Kidney capillary endothelial cell (primary cell): ENCODE measurements at regions not wholly inside any gene's neighbourhood (a gene's known extent, or its start where the extent isn't known, plus 50 kb on each side); places are given as distances from the start of the nearest gene placed in this dataset.

Experiments
- DNase-seq: peaks from one replicate; pipeline ENCODE4 v3.0.0-alpha.2; 2018; ENCODE audit warnings: low spot score

DNA sequence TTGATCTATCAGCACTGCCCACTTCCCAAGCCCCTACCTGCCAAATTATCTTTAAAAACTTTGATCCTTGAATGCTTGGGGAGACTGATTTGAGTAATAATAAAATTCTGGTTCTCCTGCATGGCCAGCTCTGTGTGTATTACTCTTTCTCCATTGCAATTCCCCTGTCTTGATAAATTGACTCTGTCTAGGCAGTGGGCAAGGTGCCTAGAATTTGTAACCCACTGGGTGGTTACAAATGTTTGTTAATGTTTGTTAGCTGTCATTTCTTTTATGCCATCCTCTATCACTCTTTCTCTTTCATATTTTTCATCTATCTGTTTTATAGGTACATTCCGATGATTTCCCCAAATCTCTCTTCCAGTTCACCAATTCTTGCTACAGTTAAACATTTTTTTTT lies 694.1 kb downstream of the TYW1 start:
- DNase-seq: no peak

GRCh38 chr7:67692425-67692824 lies 695.8 kb downstream of the TYW1 start:
- no peak for DNase-seq

DNA sequence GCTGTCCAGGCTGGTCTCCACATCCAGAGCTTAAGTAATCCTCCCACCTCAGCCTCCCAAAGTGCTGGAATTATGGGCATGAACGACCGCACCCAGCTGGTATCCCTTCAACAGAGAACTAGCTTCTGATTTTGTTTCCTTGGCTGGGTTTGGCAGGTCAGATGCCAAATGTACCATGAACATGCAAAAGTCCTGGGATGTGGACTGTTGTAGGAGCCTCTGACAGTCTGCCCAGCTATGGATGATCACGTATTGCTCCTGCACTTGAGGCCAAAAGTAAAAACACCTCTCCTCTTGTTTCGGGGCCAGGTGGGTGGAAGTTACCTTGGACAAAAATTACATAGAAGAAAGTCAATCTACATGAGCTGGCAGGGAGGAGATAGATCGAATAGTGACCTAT lies 699.5 kb downstream of the TYW1 start:
- DNase-seq: no peak

GRCh38 chr7:67696878-67697277 lies 700.2 kb downstream of the TYW1 start:
- no peak for DNase-seq

- DNase-seq: no peak
These were observed 701.7 kb downstream of the TYW1 start for GRCh38 chr7:67698354-67698753.

- no peak for DNase-seq
These were observed 709.2 kb downstream of the TYW1 start for GRCh38 chr7:67705850-67706249.

DNA sequence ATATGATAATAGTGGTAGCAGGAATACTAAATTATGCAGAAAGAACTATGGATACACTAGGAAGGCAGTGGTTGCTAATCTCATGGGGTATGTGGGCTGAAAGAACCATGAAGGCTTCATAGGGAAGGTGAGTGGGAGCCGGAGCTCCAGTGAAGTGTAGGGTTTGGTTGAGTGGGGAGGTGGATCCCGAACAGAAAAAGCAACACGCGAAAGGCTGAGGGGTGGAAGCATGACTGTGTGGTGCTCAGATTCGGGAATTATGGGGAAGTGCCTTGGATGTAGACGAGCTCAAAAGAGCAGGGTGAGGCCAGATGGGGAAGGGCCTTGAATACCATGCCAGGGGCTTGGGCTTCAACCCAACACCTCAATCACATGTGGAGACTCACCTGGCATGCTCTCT lies 715.1 kb downstream of the TYW1 start:
- no peak for DNase-seq

DNA sequence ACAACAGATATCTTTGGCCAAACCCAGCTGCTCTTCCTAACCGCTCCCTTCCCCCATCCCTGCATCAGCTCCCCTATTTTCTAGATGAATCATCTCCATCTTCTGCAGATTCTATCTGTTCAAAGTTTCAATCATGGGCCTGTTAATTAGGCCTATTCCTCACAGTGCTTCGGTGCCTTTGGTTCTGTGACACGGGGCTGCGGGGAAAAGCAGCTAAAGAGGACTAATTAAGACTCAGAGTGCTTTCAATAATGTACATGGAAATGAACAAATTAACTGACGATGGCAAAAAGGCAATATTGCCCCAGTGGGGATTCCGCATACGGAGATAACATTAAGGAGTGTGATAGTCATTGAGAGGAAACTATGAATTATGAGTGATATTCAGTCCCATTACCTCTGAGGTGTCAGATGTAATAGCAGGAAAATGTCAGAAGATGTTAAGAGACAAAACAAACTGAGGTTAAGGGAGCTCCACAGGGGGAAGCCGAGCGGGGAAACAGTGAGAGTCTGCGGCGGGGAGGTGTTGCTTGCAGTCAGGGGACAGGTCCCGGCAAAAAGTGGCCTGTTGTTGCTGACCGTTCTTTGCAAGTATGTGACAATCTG lies 716.9 kb downstream of the TYW1 start:
- DNase-seq: no peak

GRCh38 chr7:67716729-67717128 lies 720.1 kb downstream of the TYW1 start:
- DNase-seq: no peak

DNA sequence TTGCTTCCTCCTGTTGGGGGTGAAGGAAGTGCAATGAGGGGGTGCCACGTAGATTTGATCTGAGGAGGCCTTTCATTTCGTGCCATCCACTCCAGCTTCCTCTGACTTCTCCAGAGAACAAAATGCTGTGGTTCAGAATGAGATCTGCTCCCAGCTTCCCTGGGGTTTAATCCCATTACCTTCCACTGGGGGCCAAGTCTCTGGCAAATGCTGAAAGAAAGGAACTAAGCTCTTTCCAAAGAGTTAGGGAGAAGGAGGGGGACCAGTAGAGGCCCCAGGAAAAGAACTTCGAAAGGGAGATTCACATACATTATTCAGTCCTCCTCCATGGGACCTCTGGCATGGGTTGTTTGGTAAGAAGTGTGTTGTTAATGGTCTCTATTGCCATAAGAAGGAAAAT lies 727.0 kb downstream of the TYW1 start:
- DNase-seq: no peak

DNA sequence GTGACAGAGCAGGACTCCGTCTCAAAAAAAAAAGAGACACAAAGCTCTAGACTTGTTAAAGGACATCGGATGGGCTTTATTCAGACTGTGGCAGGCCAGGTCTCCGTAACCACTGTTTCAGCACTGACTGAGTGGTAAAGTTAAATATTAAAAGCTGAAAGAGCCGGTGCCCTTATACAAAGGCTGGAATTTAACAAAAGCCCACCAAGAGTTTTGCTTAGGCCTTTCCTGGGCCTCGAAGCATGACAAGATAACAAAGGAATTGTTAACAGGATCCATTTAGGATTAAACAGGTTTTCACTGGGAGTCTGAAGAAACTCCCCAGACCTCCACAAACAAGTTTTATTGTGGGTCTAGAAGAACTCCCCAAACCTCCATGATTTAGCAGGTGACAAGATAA lies 727.8 kb downstream of the TYW1 start:
- no peak for DNase-seq

DNA sequence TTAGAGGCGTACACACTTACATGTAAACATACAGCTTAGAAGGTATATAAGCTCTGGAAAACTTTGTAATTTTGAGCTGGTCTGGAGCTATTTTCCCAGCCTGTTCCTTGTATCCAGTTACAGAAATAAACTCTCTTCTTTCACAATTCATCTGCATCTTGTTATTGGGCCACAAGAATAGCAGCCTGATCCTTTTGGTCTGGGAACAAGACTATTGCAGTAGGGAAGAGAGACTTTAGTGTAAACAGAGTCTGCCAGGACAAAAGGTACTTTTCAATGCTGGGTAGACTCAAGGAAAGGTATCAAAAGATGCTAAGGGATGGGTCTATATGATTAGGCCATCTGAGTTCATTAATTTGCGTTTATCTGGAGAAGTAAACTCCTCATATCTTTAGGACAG lies 728.3 kb downstream of the TYW1 start:
- no peak for DNase-seq

- DNase-seq: no peak
These were observed 728.8 kb downstream of the TYW1 start for GRCh38 chr7:67725423-67725822.

- DNase-seq: no peak
These were observed 733.1 kb downstream of the TYW1 start for GRCh38 chr7:67729771-67730170.

DNA sequence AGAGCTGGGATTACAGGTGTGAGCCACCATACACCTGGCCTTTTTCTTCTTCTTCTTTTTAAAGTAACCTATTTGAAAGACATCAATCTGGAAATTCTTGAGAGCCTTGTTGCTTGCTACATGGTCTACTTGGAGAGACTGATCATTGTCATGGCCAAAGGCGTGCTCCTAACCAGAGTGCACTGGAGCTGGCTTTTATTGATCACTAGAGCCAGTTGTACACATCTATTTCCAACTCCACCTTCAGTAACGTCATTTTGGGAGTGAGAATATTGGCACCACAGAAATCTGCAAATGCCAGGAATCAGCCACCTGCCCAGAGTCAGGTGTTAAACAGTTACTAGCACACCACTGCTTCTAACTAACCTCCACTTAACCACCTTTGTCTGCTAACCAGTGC lies 735.1 kb downstream of the TYW1 start:
- DNase-seq: no peak

GRCh38 chr7:67732898-67733297 lies 736.3 kb downstream of the TYW1 start:
- no peak for DNase-seq

GRCh38 chr7:67738145-67738544 lies 741.5 kb downstream of the TYW1 start:
- DNase-seq: no peak

- no peak for DNase-seq
These were observed 742.3 kb downstream of the TYW1 start for GRCh38 chr7:67738958-67739357.

- no peak for DNase-seq
These were observed 746.9 kb downstream of the TYW1 start for GRCh38 chr7:67743501-67743900.

- no peak for DNase-seq
These were observed 755.6 kb downstream of the TYW1 start for GRCh38 chr7:67752227-67752626.

- no peak for DNase-seq
These were observed 757.3 kb downstream of the TYW1 start for GRCh38 chr7:67753891-67754290.

GRCh38 chr7:67754651-67755050 lies 758.0 kb downstream of the TYW1 start:
- no peak for DNase-seq

DNA sequence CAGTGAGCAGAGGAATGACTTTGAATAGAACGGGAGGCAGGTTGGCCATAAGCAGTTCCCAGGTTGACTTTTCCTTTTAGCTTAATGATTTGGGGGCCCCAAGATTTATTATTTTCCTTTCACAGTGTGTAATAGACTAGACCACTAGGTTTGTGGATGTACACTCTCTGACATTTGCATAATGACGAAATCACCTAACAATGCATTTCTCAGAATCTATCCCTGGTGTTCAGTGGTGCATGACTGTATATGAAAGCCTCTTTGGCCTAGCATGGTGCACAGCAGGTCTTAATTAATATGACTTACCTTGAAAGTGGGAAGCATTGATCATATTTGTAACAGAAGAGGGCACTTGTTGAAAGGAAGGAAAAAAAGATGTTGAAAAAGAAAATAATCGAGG lies 761.9 kb downstream of the TYW1 start:
- DNase-seq: no peak

DNA sequence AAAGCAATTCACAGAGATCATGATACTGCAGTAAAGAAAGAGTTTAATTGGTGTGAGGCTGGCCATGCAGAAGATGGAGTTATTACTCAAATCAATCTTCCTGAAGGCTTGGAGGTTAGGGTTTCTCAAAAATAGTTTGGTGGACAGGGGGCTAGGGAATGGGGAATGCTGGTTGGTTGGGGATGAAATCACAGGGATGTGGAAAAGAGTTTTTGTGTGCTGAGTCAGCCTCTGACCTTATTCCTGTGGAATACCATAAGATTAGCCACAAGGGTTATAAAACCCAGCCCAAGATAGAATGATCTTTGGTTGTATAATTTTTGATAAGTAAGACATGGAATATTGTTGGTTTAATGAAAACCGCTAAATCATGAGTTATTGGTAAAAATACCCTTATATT lies 764.3 kb downstream of the TYW1 start:
- no peak for DNase-seq

DNA sequence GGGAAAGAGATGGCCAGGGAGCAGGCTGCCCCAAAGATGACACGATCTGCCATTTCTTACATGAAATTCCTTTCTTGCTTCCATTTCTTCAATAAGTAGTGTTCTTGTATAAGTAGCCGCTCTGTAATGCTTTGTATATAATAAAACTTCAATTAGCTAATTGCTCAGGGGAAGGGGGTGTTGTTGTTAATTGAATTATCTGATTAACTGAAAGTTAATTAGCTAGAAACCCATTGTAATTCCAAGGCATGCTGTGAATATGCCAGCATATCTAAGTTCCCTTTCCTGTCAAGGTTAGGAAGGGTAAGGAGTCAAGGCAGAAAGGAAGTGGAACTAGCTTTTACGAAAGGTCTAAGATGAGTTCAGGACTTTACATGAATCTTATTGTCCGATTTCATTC lies 765.9 kb downstream of the TYW1 start:
- no peak for DNase-seq
